HG03280 (cell line): ENCODE measurements at regions not wholly inside any gene's neighbourhood (a gene's known extent, or its start where the extent isn't known, plus 50 kb on each side); places are given as distances from the start of the nearest gene placed in this dataset.

Source experiments
- ATAC-seq: cut with Tn5 transposase; IDR thresholded peaks from one replicate; pipeline ENCODE4 v1.9.1; 2021; ENCODE audit warnings: mild to moderate bottlenecking, moderate library complexity; ENCODE audit not compliant: unreplicated experiment

GRCh38 chr14:29205658-29206057 lies 439.1 kb downstream of the FOXG1 start:
- no peak for ATAC-seq

GRCh38 chr14:29215853-29216252 lies 449.3 kb downstream of the FOXG1 start:
- no peak for ATAC-seq

GRCh38 chr14:29216268-29217232 lies 450.0 kb downstream of the FOXG1 start:
- no peak for ATAC-seq

- ATAC-seq: no peak
Observed at GRCh38 chr14:29217813-29218450, 451.3 kb downstream of the FOXG1 start.

GRCh38 chr14:29220072-29220471 lies 453.5 kb downstream of the FOXG1 start:
- ATAC-seq: no peak

- ATAC-seq: no peak
Observed at GRCh38 chr14:29220566-29220965, 454.0 kb downstream of the FOXG1 start.

- no peak for ATAC-seq
Observed at GRCh38 chr14:29222006-29222405, 455.4 kb downstream of the FOXG1 start.

- ATAC-seq: no peak
Observed at GRCh38 chr14:29222671-29223268, 456.2 kb downstream of the FOXG1 start.

GRCh38 chr14:29223947-29224346 lies 457.4 kb downstream of the FOXG1 start:
- no peak for ATAC-seq

GRCh38 chr14:29227631-29228030 lies 461.0 kb downstream of the FOXG1 start:
- ATAC-seq: no peak

GRCh38 chr14:29232153-29232552 lies 465.6 kb downstream of the FOXG1 start:
- no peak for ATAC-seq

- no peak for ATAC-seq
Observed at GRCh38 chr14:29232711-29233110, 466.1 kb downstream of the FOXG1 start.

- no peak for ATAC-seq
Observed at GRCh38 chr14:29233188-29233587, 466.6 kb downstream of the FOXG1 start.

- no peak for ATAC-seq
Observed at GRCh38 chr14:29235991-29236390, 469.4 kb downstream of the FOXG1 start.

GRCh38 chr14:29236401-29236800 lies 469.8 kb downstream of the FOXG1 start:
- ATAC-seq: no peak

GRCh38 chr14:29236848-29237247 lies 470.3 kb downstream of the FOXG1 start:
- no peak for ATAC-seq

GRCh38 chr14:29240066-29240465 lies 473.5 kb downstream of the FOXG1 start:
- ATAC-seq: no peak

GRCh38 chr14:29242755-29243754 lies 476.5 kb downstream of the FOXG1 start:
- ATAC-seq: no peak

GRCh38 chr14:29255692-29256091 lies 489.1 kb downstream of the FOXG1 start:
- ATAC-seq: no peak

GRCh38 chr14:29262979-29263378 lies 496.4 kb downstream of the FOXG1 start:
- no peak for ATAC-seq

- no peak for ATAC-seq
Observed at GRCh38 chr14:29264865-29265264, 498.3 kb downstream of the FOXG1 start.
